Stomach smooth muscle (tissue), 2 donors: ENCODE measurements at regions not wholly inside any gene's neighbourhood (a gene's known extent, or its start where the extent isn't known, plus 50 kb on each side); places are given as distances from the start of the nearest gene placed in this dataset.

ENCODE experiments used
- H3K27ac ChIP-seq: one replicate; pipeline ENCODE4 v1.7.0; 2013; ENCODE audit warnings: mild to moderate bottlenecking, low read length, inconsistent platforms
- H3K27me3 ChIP-seq, 2 donors: one replicate each; pipeline ENCODE4 v1.7.0; 2013; ENCODE audit warnings: low read length in 2 of 2; ENCODE audit not compliant: insufficient read depth in 2 of 2, control insufficient read depth in 1 of 2
- H3K36me3 ChIP-seq, 2 donors: one replicate each; pipeline ENCODE4 v1.7.0; 2013; ENCODE audit warnings: low read length in 2 of 2; ENCODE audit not compliant: control insufficient read depth in 2 of 2, insufficient read depth in 2 of 2
- H3K4me1 ChIP-seq: one replicate; pipeline ENCODE4 v1.7.0; 2013; ENCODE audit warnings: low read length; ENCODE audit not compliant: control insufficient read depth, insufficient read depth
- H3K4me3 ChIP-seq, 2 donors: one replicate each; pipeline ENCODE4 v1.7.0; 2013; ENCODE audit warnings: low read length in 2 of 2
- H3K9ac ChIP-seq, 2 donors: one replicate each; pipeline ENCODE4 v1.7.0; 2013; ENCODE audit warnings: low read length in 2 of 2, mild to moderate bottlenecking in 1 of 2
- H3K9me3 ChIP-seq, 2 donors: one replicate each; pipeline ENCODE4 v1.7.0; 2013; ENCODE audit warnings: low read length in 2 of 2; ENCODE audit not compliant: control insufficient read depth in 2 of 2
- donor health status: healthy.
- donor health status: Pancreatic carcinoma.

DNA sequence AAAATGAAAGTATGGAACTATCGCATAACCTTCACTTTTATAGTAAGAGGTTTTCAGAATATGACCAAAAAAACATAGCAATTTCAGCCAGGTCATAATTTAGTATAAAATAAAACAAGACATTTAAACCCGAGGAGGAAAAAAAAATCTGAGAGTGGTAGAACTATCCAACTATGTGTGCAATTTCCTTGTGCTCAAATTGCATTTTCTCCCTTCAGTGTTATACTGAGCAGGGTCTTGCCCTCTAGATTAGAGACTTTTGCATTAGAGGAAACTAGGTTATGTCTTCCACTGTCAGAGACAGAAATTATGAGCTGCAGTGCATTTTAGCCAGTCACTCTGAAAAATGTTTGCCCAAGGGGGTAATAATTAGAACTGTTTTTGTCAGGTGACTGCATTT lies 330.6 kb downstream of the NR2F1-AS1 start:
- no peaks in the 10 kb centered on the region for H3K36me3 ChIP-seq
- H3K4me1 ChIP-seq = peaks cover 17% of the 10 kb centered on the region
- H3K9ac ChIP-seq = no peak overlapping the region
- H3K9me3 ChIP-seq = no peaks in the 10 kb centered on the region
- H3K27ac ChIP-seq = peak overlapping the region; percentile 56
- H3K4me3 ChIP-seq = no peak overlapping the region
- H3K27me3 ChIP-seq = no peaks in the 10 kb centered on the region

DNA sequence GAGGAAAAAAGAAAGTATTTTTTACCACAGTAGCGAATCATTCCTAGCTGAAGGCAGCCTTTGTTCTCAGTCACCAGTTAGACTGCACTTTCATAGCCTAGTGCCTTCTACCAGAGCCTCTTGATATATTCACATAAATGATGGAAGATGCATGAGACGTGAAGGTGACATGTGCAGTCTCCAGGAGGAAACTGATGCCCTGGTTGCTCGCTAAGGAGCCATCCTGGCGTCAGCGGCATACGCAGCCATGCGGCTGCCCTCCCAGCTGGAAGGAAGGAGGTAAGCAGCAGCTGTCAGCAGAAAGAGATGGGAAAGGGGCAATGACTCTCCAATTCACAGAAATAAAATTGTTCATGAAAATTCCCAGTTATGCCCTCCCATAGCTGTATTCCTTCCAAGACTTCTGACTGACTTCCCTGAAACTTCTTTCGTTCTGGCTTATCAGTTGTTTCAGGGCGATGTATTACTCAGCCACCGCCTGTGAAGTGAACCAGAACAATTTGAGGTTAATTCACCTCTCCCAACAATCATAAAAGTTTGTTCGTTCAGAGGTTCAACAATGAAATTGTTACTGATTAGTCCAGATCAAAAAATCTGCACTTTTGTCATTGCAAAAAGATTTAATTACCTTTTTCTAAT lies 331.2 kb downstream of the NR2F1-AS1 start:
- peak overlapping the region in 1 of 2 donors; percentile 62 for H3K4me3 ChIP-seq
- H3K4me1 ChIP-seq = peaks cover 23% of the 10 kb centered on the region
- H3K9ac ChIP-seq = peak overlapping the region in 1 of 2 donors; percentile 42
- H3K27ac ChIP-seq = peak overlapping the region; percentile 56
- H3K36me3 ChIP-seq = no peaks in the 10 kb centered on the region
- no peaks in the 10 kb centered on the region for H3K27me3 ChIP-seq
- H3K9me3 ChIP-seq = no peaks in the 10 kb centered on the region

DNA sequence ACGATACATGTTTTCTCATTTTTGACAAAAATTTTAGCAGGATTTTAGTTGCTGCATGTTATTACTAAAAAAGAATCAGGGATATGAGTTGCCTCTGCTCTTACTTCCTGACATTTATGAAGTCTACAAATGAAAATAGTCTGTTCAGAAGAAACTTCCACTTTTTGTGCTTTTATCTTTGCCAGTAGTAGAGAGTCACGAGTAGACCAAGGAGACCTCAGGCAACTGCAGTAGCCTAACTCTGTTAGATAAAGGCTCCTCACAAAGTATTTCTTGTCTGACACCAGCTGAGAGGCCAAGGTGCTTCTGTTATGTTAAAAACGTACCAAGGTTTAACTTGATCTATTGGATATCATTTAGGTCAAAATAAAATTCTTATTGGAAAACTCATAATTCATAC lies 333.9 kb downstream of the NR2F1-AS1 start:
- Histone ChIP-seq H3K4me3 (no peak overlapping the region), H3K27ac (no peak overlapping the region), H3K4me1 (peaks cover 29% of the 10 kb centered on the region), H3K9ac (no peak overlapping the region), H3K9me3 (no peaks in the 10 kb centered on the region), H3K36me3 (no peaks in the 10 kb centered on the region), H3K27me3 (no peaks in the 10 kb centered on the region)

DNA sequence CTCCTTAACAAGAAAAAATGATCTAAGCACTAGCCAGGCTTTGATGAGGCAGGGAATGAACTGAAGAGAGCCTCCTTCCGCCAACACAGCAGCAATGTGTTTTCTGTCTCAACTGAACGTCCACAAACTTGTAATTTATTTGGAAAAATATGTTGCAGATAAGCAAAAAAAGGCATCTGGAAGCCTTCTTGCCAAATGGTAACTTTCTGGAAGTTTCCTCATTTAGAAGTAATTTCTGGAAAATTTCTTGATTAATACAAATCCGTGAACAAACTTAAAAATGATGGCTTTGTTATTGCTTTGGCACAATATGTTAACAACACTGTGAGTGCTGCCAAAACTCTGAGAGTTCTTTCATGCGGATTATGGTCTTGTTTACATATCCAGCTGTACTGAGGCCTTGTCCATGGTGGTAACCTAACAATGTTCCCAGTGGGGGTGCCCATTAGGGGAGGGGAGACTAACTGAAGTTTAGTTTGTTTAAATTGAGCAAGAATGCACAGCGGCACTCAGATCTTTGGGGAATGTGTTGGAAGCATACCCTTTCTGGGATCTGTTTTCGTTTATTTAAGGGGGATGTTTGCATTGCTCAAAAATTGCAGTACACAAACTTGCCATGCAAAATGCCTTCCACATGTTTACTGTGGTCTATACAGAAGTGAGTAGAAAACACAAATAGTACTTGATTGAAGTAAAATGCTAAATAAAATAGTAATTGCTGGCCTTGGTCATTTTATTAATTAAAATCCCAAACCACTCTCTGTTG lies 334.7 kb downstream of the NR2F1-AS1 start:
- H3K9me3 ChIP-seq = no peaks in the 10 kb centered on the region
- H3K9ac ChIP-seq = no peak overlapping the region
- peaks cover 29% of the 10 kb centered on the region for H3K4me1 ChIP-seq
- H3K27me3 ChIP-seq = no peaks in the 10 kb centered on the region
- peak overlapping the region in 1 of 2 donors; percentile 16 for H3K4me3 ChIP-seq
- peak overlapping the region; percentile 19 for H3K27ac ChIP-seq
- H3K36me3 ChIP-seq = no peaks in the 10 kb centered on the region

DNA sequence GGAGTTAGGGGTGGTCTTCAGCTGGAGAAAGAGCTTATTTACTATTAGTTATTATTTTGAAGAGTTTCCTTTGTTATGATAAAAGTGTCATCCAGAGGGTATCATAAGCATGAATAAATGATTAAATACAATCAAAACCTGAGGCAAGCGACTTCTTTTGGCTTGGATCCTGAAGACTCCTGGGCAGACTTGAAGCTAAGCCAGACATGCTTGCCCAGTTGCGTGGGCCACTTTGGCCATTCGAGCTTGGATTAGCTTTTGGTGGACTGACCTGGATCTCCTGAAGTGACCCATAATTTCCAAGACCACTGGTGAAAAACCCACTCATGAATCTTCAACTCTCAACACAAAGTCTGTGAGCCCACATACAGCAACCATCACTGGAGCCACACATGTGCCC lies 335.8 kb downstream of the NR2F1-AS1 start:
- Histone ChIP-seq H3K36me3 (no peaks in the 10 kb centered on the region), H3K27ac (peak overlapping the region; percentile 46), H3K9me3 (no peaks in the 10 kb centered on the region), H3K9ac (no peak overlapping the region), H3K27me3 (no peaks in the 10 kb centered on the region), H3K4me3 (peak overlapping the region in 1 of 2 donors; percentile 27), H3K4me1 (peaks cover 29% of the 10 kb centered on the region)

- Histone ChIP-seq H3K27me3 (no peaks in the 10 kb centered on the region), H3K4me1 (peaks cover 22% of the 10 kb centered on the region), H3K27ac (no peak overlapping the region)
Observed at GRCh38 chr5:93243481-93243880, 337.5 kb downstream of the NR2F1-AS1 start.

DNA sequence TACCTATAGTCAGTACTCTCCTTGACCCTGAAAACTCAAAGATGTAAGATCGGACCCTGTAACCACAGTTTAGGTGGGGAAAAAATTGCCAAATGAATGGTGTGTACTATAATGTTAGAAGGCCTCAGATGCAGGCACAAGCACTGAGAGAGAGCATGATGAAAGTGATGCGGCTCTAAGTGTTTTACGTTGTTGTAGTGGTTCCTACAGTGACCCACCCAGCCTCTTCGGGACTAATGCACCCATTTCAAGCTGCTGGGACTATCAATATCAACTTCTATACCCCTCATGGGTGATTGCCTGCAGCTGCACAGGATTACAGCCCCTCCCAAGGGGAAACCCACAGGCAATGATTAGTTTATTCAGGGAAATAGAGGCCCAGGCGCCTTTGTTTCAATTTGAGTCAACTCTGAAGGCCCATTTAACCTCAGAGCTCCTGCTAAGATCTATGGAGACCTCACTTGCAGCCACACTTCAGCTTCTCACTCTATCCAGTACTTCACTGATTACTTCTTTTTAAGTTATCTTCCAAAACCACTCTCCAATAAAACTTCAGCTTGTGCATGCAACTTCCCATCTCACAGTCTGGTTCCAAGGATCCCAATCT lies 340.7 kb downstream of the NR2F1-AS1 start:
- H3K4me1 ChIP-seq = peaks cover 11% of the 10 kb centered on the region
- H3K9me3 ChIP-seq = no peaks in the 10 kb centered on the region
- H3K27me3 ChIP-seq = no peaks in the 10 kb centered on the region
- H3K4me3 ChIP-seq = no peak overlapping the region
- no peaks in the 10 kb centered on the region for H3K36me3 ChIP-seq
- no peak overlapping the region for H3K27ac ChIP-seq
- H3K9ac ChIP-seq = no peak overlapping the region

More at GRCh38 chr5:93243481-93243880, 337.5 kb downstream of the NR2F1-AS1 start:
- H3K9me3 ChIP-seq = no peaks in the 10 kb centered on the region
- H3K4me3 ChIP-seq = no peak overlapping the region
- no peak overlapping the region for H3K9ac ChIP-seq
- no peaks in the 10 kb centered on the region for H3K36me3 ChIP-seq

DNA sequence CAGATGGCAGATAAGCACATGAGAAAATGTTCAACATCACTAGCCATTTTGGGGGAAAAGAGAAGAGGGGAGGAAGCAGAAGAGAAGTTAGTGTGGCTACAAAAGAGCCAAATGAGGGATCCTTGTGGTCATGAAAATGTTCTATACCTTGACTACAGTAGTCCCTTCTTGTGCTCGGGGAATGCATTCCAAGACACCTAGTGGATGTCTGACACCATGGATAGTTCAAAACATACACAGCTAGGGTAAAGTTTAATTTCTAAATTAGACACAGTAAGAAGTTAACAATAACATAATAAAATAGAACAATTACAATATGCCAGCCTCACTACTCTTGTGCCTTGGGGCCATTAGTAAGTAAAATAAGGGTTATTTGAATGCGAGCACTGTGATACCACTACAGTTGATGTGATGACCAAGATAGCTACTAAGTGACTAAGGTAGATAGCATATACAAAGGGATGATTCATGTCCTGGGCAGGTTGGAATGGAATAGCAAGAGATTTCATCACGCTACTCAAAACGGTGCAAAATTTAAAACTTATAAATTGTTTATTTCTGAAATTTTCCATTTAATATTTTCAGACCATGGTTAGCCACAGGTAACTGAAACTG lies 344.1 kb downstream of the NR2F1-AS1 start:
- H3K36me3 ChIP-seq = no peaks in the 10 kb centered on the region
- no peaks in the 10 kb centered on the region for H3K9me3 ChIP-seq
- no peak overlapping the region for H3K4me3 ChIP-seq

GRCh38 chr5:93235761-93236160 lies 345.3 kb downstream of the NR2F1-AS1 start:
- H3K4me1 ChIP-seq = no peaks in the 10 kb centered on the region
- no peaks in the 10 kb centered on the region for H3K9me3 ChIP-seq
- no peaks in the 10 kb centered on the region for H3K27me3 ChIP-seq
- H3K4me3 ChIP-seq = no peak overlapping the region
- no peak overlapping the region for H3K27ac ChIP-seq
- H3K9ac ChIP-seq = no peak overlapping the region
- H3K36me3 ChIP-seq = no peaks in the 10 kb centered on the region

More for the DNA sequence above, 344.1 kb downstream of the NR2F1-AS1 start:
- Histone ChIP-seq H3K27ac (no peak overlapping the region), H3K4me1 (no peaks in the 10 kb centered on the region), H3K27me3 (no peaks in the 10 kb centered on the region), H3K9ac (no peak overlapping the region)

- H3K27me3 ChIP-seq = no peaks in the 10 kb centered on the region
- no peaks in the 10 kb centered on the region for H3K4me1 ChIP-seq
- H3K4me3 ChIP-seq = no peak overlapping the region
- H3K27ac ChIP-seq = no peak overlapping the region
- H3K9me3 ChIP-seq = no peaks in the 10 kb centered on the region
- no peaks in the 10 kb centered on the region for H3K36me3 ChIP-seq
- no peak overlapping the region for H3K9ac ChIP-seq
Observed at GRCh38 chr5:93226202-93226735, 354.8 kb downstream of the NR2F1-AS1 start.
